ENCODE measurements at regions not wholly inside any gene's neighbourhood (a gene's known extent, or its start where the extent isn't known, plus 50 kb on each side); places are given as distances from the start of the nearest gene placed in this dataset.

- TF ChIP-seq CTCF (CRISPR knock-in tag; IDR thresholded peaks at IDR 0.05): no peak
- no peak for TF ChIP-seq POLR2AphosphoS2 (IDR thresholded peaks at IDR 0.05; ENCODE audit: low read depth, low read length)
- no peak for TF ChIP-seq EZH2 (conservative IDR thresholded peaks at IDR 0.05; ENCODE audit: low read depth, low read length)
- no peak for TF ChIP-seq IRF2 (CRISPR knock-in tag; IDR thresholded peaks at IDR 0.05)
- no peak for TF ChIP-seq JUN (CRISPR knock-in tag; IDR thresholded peaks at IDR 0.05)
- TF ChIP-seq ZNF609 (CRISPR knock-in tag; IDR thresholded peaks at IDR 0.05; ENCODE audit: borderline replicate concordance): no peak
- no peak for TF ChIP-seq KDM5A (IDR thresholded peaks at IDR 0.05; ENCODE audit: borderline replicate concordance, low read length)
- no peak for TF ChIP-seq KAT8 (CRISPR knock-in tag; IDR thresholded peaks at IDR 0.05)
- no peak for TF ChIP-seq ZNF772 (CRISPR knock-in tag; IDR thresholded peaks at IDR 0.05)
- no peak for TF ChIP-seq ZBTB44 (CRISPR knock-in tag; IDR thresholded peaks at IDR 0.05)
- TF ChIP-seq U2AF2 (IDR thresholded peaks at IDR 0.05; ENCODE audit: low read depth, low read length): no peak
- no peak for TF ChIP-seq ZNF777 (CRISPR knock-in tag; IDR thresholded peaks at IDR 0.05)
- TF ChIP-seq POLR2AphosphoS5 (IDR thresholded peaks at IDR 0.05; ENCODE audit: low read depth, low read length): no peak
Measured at GRCh38 chr16:5928476-5929065, 831.0 kb upstream of the EEF2KMT start.

All from HepG2 (cell line).